ENCODE measurements at regions not wholly inside any gene's neighbourhood (a gene's known extent, or its start where the extent isn't known, plus 50 kb on each side); places are given as distances from the start of the nearest gene placed in this dataset.

GRCh38 chr10:106384496-106384895, 780.0 kb downstream of the SORCS1 start:
- TF ChIP-seq EZH2 (IDR thresholded peaks at IDR 0.05; ENCODE audit: borderline replicate concordance) (no peak), CTCF (IDR thresholded peaks at IDR 0.05; ENCODE audit: poor library complexity) (no peak)
